NCI-H2171 treated with DMSO at 0.1 percent for 48 hours (cell line): ENCODE measurements at regions not wholly inside any gene's neighbourhood (a gene's known extent, or its start where the extent isn't known, plus 50 kb on each side); places are given as distances from the start of the nearest gene placed in this dataset.

Source experiments
- DNase-seq: peaks from one replicate; lab custom pipeline; 2025; lab: John Stamatoyannopoulos, UW

DNA sequence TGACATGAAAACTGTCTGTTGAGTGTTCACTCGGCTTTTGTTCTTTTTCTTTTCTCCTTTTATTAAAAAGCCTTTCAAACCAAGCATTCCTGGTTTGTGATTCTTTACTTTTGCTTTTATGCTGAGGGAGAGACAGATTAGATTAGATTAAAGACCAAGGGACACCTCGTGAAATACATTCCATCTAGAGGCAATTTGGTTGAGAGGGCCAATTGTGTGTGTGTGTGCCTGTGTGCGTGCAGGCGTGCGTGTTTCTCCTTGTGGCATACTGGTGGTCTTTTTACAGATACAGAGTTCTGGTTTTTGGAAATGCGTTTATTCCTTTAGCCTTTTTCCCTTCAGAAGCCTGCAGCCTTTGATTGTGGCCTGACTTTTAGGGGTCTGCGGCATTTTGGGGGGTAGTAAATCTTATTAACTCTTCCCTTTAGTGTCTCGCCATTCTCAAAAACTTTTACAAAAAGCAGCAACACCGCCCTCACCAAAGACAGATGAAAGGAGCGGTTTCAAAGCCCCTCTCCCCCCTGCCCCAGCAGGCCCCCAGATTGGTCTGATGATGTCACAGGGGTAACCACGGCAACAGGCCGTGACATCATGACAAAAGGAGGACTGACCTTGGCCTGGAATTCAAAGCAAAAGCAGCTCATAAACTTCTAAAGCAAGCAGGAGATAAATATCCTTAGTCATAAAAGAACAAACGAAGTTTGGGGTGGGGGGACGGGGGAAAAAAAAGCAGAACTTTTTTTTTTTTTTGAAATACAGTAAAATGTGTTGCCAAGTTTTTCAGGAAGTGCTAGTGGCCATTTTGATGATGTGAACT is 84.1 kb upstream of the TBX3 start:
- no peak for DNase-seq

DNA sequence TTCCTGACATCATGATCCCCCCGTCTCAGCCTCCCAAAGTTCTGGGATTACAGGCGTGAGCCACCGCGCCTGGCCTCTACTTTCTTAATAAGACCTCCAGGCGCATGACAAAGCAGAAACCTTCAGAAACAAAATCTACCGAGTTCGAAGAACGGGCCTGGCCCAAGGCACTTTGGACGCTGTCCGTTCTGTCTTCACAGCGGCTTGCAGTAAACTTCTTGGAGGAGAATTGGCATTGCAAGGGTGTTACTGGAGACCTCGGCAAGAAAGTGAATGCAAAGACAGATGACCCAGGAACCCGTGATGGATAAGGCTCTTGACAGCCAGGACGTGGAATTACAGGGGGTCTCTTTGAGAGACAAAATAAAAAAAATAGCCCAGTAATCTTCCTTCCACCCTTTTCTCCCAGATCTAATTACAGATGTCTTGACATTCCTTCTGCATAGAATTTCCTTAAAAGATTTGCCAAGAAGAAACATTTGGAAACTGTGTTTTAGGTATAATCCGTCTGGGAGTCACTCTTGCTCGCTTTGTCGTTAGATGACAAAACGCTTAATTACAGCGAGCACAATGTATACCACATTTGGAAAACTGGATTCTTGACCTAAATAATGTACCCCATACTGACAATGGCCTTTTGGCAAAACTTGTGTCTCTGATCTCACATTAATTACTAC is 83.2 kb upstream of the TBX3 start:
- no peak for DNase-seq

DNA sequence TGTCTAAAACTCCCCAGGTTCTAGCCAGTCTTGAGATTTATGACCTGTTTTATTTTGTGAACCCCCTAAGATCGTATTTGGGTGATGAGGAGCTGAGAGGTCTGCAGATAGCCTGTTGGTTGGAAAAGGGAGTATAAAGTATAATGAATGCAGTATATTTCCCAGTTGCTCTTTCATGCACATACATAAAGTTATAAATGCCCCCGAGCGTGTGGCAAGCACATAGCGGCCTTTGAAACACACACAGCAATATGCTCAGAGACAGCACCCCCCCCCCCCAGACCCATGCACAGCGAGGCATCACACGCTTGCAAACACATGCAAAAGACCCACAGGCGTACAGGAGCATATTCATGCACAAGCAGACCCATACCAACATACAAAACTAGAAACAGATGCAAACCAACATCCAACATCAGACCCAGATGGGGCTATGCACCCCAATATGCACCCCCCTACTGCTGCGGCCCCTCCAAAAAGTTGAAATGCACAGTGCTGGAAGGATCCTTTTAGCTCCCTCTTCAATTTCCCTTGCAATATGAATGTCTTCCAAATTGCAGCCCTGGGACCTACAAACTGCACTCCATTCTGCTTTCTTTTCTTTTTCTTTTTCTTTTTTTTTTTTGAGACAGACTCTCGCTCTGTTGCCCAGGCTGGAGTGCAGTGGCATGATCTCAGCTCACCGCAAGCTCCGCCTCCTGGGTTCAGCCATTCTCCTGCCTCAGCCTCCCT is 82.2 kb upstream of the TBX3 start:
- DNase-seq, result no peak

- DNase-seq, result no peak
These were observed 80.5 kb upstream of the TBX3 start for GRCh38 chr12:114764510-114764909.

DNA sequence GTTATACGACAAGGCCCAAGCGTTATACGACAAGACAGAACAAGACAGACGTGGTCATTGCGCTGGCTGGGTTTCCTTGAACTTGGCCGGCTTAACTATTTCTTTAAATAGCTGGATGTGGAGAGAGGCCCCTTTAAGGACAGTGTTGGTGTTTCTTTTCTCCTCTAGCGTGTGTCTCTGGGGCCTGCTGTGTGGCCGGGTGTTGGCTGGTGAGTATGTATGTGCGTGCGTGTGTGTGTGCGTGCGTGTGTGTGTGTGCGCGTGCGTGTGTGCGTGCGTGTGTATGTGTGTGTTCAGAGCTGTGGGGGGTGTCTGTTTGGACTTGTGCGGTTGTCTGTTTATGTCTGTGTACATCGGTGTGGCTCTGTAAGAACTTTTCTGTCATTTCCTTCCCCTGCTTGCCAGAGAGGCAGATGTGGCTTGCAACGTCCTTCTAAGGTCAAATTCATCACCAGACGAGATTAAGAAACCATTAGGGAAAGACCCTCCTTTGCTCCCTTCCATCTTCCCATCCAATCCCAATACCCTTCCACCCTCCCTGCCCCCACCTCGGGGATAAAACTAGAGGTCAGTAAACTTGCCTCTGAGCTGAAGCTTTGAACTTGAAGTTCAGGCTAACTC is 78.6 kb upstream of the TBX3 start:
- DNase-seq, result no peak

DNA sequence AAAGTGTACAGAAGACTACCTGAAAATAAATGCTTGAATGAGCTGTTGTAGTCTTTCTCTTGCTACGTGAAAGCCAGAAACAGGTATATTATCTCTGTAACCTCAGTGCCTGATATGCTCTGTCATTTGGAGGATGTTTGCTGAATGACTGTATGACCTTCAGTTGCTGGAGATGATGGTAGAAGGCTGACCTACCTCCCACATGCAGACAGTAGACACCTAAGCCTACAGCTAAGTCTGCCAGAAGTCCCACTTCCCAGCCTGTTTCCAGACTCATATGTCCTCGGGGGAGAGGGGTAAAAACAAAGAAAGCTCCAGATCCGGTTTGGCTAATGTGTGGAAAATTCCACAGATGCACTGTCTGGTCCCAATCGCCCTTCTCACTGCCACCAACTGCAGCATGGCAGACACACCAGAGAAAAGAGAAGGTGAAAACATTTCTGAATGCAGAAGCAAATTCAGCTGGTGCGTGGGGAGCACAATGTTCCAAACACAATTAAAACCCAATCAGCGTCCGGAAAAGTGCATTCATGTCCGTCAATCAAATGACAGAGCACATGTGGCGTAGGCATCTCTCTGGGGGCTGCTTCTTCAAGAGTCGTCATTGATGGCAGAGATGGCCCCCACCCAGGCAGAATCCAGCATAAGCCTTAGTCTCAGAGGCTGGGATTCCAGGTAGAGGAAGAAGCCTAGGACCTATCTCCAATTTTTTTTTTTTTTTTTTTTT is 76.3 kb upstream of the TBX3 start:
- no peak for DNase-seq

GRCh38 chr12:114759635-114760034 is 75.7 kb upstream of the TBX3 start:
- DNase-seq, result no peak

GRCh38 chr12:114757684-114758325 is 73.8 kb upstream of the TBX3 start:
- DNase-seq, result no peak

- no peak for DNase-seq
These were observed 68.2 kb upstream of the TBX3 start for GRCh38 chr12:114752217-114752616.

DNA sequence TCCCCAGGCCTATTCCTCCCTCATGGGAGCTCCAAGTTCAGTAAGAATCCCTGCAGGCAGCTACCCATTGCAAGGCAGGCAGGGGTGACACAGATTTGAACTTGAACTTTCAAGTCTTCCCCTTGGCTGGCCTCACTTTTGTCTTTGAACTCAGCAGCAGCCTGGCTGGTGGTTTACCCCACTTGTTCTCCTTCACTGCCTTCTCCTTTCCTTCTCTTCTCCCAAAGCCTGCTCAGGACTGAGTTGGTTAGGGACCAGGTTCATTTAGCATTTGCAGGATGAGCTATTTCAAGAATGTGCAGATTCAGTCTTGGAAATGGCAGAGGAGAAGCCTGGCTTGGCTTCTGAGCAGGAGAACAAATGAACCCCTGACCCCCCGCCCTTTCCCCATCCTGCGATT is 67.7 kb upstream of the TBX3 start:
- DNase-seq, result no peak

GRCh38 chr12:114750917-114751316 is 66.9 kb upstream of the TBX3 start:
- no peak for DNase-seq

- no peak for DNase-seq
These were observed 65.1 kb upstream of the TBX3 start for GRCh38 chr12:114749065-114749464.

DNA sequence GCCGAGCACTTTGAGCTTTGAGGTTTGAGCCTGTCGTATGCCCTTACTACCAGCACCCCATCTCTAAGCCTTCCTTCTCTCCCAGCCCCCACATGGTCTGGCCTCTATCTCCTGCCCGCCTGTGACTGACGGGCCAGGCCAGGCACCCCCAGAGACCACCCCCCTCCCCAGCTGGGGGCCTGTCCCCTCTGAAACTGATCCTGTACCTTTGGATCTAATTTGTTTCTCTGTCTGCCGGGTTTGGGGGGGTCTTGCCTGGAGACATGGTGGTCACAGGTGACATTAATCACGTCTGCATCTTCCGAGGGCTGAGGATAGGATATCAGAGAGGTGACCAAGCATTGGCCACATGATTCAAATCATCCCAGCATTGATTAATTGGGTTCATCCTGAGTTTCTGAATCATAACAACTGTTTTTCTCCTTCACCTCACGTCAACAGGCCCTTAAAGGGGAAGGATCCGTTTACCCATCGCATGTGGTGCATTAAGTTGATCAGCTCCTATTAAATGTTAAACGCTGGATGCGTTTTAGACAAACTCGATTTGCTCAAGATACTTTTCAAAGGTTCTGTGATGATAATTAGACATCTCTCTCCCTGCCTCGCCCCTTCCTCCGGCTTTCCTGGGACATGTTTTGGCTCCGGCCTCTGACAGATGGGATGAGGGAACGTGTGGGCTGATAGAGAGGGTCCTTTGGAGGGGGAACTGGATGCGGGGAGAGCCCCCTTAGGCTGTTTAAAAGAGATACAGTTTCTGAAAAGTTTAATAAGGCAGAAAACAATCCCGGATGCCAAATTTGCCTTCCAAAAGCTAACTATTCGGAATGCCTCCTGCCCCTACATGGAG is 63.3 kb upstream of the TBX3 start:
- DNase-seq, result no peak

- no peak for DNase-seq
These were observed 62.5 kb upstream of the TBX3 start for GRCh38 chr12:114746297-114747011.

DNA sequence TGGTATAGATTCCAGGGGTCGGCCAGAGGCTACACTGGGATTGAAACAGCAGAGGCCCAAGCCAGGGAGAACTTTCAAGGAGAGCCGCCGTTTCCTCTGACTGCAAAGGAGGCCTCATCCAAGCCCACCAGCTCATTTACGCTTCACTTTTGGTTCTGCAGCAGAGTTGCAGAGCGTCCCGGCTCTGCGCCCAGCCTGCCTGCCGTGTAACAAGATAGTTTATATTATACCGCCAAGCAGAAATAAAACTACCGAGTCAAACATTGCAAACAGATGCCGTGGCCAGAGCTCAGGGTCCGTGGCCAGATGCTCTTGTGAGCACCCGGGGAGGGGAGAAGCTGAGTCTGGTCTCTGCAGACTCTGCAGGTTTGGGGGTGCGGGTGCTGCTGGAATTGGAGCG is 60.7 kb upstream of the TBX3 start:
- no peak for DNase-seq

DNA sequence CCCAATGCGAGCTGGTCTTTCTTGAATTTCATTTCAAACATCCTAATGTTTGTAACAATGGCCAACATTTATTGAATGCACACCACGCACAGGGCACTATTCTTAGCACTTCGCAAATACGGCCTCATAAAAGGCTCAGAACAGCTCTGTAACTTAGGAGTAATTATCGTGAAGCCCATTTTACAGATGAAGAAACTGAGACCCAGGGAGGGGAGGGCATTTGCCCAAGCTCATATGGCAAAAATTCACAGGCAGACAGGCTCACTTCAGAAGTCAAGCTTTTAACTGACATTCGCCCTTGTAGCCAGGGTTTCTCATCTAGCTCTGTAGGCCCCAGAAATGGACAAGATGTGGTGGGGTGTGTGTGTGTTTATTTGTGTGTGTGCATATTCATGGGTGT is 60.3 kb upstream of the TBX3 start:
- DNase-seq, result no peak

GRCh38 chr12:114743799-114744198 is 59.8 kb upstream of the TBX3 start:
- DNase-seq, result no peak

GRCh38 chr12:114743289-114743688 is 59.3 kb upstream of the TBX3 start:
- no peak for DNase-seq

GRCh38 chr12:114742363-114742762 is 58.4 kb upstream of the TBX3 start:
- DNase-seq, result no peak

DNA sequence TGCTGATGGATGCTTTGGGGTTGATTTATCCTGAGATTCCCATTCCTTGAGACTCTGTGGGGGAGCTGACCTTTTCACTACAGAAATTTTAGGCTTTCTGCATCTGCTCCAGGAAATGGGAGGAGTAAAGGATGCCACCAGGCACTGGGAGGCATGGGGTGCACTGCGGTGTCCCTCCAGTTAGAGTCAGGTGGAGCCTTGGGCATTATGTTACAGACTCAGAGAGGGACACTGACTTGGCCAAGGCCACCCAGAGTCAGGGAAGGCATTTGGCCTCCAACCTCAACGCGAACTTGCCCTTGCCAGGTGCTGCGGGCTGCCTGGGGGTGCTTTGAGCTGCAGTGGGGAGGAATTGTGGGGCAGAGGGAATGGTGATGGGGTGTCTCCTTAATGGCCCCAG is 58.0 kb upstream of the TBX3 start:
- DNase-seq, result no peak
